ENCODE measurements at regions not wholly inside any gene's neighbourhood (a gene's known extent, or its start where the extent isn't known, plus 50 kb on each side); places are given as distances from the start of the nearest gene placed in this dataset.

DNA sequence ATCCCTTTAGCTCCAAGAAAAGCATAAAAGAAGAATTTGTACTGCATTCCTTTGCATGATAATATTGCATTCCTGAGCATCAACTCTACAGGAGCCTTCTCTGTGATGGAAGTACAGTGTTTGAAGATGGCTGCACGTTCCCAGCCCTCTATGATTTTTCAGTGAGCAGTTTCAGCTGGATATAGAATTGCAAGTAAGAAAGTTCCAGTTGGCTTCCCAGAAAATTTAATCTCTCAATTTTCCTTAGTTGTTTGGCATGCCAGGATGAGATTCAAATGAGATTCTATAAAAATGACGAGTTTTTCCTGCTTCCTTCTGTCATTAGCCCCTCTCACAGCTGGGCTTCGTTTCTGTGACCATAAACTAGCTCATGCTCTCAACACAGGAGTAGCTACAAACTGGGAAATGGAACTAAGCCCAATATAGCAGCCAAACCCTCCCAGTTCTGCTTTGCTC is 109.9 kb downstream of the TTC8 start:
- no peaks in the 10 kb centered on the region for H3K27me3 ChIP-seq (ENCODE audit: insufficient read depth, low read length)
- H3K4me1 ChIP-seq (ENCODE audit: insufficient read depth, low read length): no peaks in the 10 kb centered on the region
- H3T11ph ChIP-seq (ENCODE audit: low read length): no peak overlapping the region
- DNase-seq: no peak
- no peak overlapping the region for H3K18ac ChIP-seq (ENCODE audit: insufficient read length, low read depth, low read length)
- H3K9ac ChIP-seq (ENCODE audit: extremely low read depth, insufficient read length, low read length): no peak overlapping the region
- H2BK120ac ChIP-seq (ENCODE audit: low read depth, low read length, poor library complexity, severe bottlenecking): no peak overlapping the region
- H3K14ac ChIP-seq (ENCODE audit: insufficient read depth, low read length): no peak overlapping the region
- H3K4ac ChIP-seq (ENCODE audit: low read depth, low read length): no peak overlapping the region
- H3K4me2 ChIP-seq (ENCODE audit: insufficient read depth, insufficient read length, low read length): no peak overlapping the region
- peaks cover 0 to 4% (median 0%) of the 10 kb centered on the region in 3 experiments; a peak in 1 of 7 replicates for H3K36me3 Mint-ChIP-seq (ENCODE audit: insufficient read depth in 1 of 3, low read depth in 3 of 3)
- no peak overlapping the region for H3K23ac ChIP-seq (ENCODE audit: insufficient read length, low read depth, low read length)
- peaks cover 3 to 5% of the 10 kb centered on the region in 2 experiments; a peak in 2 of 5 replicates for H3K9me3 Mint-ChIP-seq
- H3K23me2 ChIP-seq (ENCODE audit: insufficient read length, low read depth, low read length, poor library complexity, severe bottlenecking): no peaks in the 10 kb centered on the region
- no peaks in the 10 kb centered on the region for H3K79me1 ChIP-seq (ENCODE audit: insufficient read depth, low read depth, low read length, poor library complexity, severe bottlenecking)
- no peak overlapping the region for H2BK5ac ChIP-seq (ENCODE audit: insufficient read length, low read length)
- H4K8ac ChIP-seq (replicated peaks; ENCODE audit: insufficient read length, low read depth, low read length): no peak overlapping the region
- H3K9me3 ChIP-seq (ENCODE audit: control insufficient read depth, low read depth, low read length): no peaks in the 10 kb centered on the region
- no peak overlapping the region for H2BK20ac ChIP-seq (ENCODE audit: low read depth, low read length, poor library complexity, severe bottlenecking)
- no peaks in the 10 kb centered on the region for H4K20me1 ChIP-seq (ENCODE audit: control insufficient read depth, insufficient read depth, insufficient read length)
- H3K4me3 Mint-ChIP-seq: no peak overlapping the region
- H2AK5ac ChIP-seq (ENCODE audit: insufficient read length, low read length): no peak overlapping the region
- no peak overlapping the region for H4K5ac ChIP-seq (ENCODE audit: insufficient read length, low read depth, low read length)
- no peaks in the 10 kb centered on the region for H3K79me2 ChIP-seq (ENCODE audit: insufficient read depth, low read length)
- H3K27ac ChIP-seq (ENCODE audit: insufficient read length, low read depth, low read length): no peak overlapping the region
- no peaks in the 10 kb centered on the region for H3K4me1 Mint-ChIP-seq
- no peak overlapping the region for H2AFZ ChIP-seq (ENCODE audit: low read length)
- no peak overlapping the region for H2BK15ac ChIP-seq (ENCODE audit: low read depth, low read length)
- H3K56ac ChIP-seq (ENCODE audit: insufficient read length, low read depth, low read length): no peak overlapping the region
- H3K27me3 Mint-ChIP-seq (ENCODE audit: low read depth): peaks cover 16% of the 10 kb centered on the region
- no peak overlapping the region for H4K91ac ChIP-seq (ENCODE audit: insufficient read length, low read depth, low read length)
- H3K27ac Mint-ChIP-seq: no peak overlapping the region
- no peak overlapping the region for H2BK12ac ChIP-seq (ENCODE audit: insufficient read length, low read depth, low read length)
- TF ChIP-seq, protein P1, sequence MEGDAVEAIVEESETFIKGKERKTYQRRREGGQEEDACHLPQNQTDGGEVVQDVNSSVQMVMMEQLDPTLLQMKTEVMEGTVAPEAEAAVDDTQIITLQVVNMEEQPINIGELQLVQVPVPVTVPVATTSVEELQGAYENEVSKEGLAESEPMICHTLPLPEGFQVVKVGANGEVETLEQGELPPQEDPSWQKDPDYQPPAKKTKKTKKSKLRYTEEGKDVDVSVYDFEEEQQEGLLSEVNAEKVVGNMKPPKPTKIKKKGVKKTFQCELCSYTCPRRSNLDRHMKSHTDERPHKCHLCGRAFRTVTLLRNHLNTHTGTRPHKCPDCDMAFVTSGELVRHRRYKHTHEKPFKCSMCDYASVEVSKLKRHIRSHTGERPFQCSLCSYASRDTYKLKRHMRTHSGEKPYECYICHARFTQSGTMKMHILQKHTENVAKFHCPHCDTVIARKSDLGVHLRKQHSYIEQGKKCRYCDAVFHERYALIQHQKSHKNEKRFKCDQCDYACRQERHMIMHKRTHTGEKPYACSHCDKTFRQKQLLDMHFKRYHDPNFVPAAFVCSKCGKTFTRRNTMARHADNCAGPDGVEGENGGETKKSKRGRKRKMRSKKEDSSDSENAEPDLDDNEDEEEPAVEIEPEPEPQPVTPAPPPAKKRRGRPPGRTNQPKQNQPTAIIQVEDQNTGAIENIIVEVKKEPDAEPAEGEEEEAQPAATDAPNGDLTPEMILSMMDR (conservative IDR thresholded peaks at IDR 0.05): no peak
- WGBS (ENCODE audit: extremely low coverage, insufficient read length, low lambda C conversion rate): no CpG with 5 or more reads among the region's 3 CpGs
